Stomach (tissue), 4 donors: ENCODE measurements at regions not wholly inside any gene's neighbourhood (a gene's known extent, or its start where the extent isn't known, plus 50 kb on each side); places are given as distances from the start of the nearest gene placed in this dataset.
"Not testable (repeated sequence)": the region's sequence is repeated elsewhere in the genome, so short reads cannot be mapped to it uniquely, and the experiment has no call there.

Source experiments
- EP300 ChIP-seq: sonication (generic); formaldehyde crosslinking; IDR thresholded peaks from one replicate; pipeline ENCODE4 v1.6.1; 2017; ENCODE audit warnings: antibody characterized with exemption
- POLR2A ChIP-seq, 4 donors: fragments of 450-650 bp; IDR thresholded peaks; one replicate each; pipeline ENCODE4 v1.6.1; 2016; ENCODE audit warnings: antibody characterized with exemption in 4 of 4, control low read depth in 2 of 4, mild to moderate bottlenecking in 1 of 4, moderate library complexity in 1 of 4
- POLR2AphosphoS5 ChIP-seq, 3 donors: sonication (generic); formaldehyde crosslinking; IDR thresholded peaks; one replicate each; pipeline ENCODE4 v1.6.1; 2016; ENCODE audit warnings: antibody characterized with exemption in 3 of 3
- TF ChIP-seq, protein P1 (sequence below), 7 experiments: fragments of 450-650 bp in 4 of 7; fragments of 200-600 bp in 3 of 7; sonication (generic) in 3 of 7; IDR thresholded peaks; one replicate each; pipeline ENCODE4 v1.5.1; 2016 to 2019; ENCODE audit warnings: antibody characterized with exemption in 7 of 7, control low read depth in 2 of 7, mild to moderate bottlenecking in 1 of 7

- TF ChIP-seq, protein P1, sequence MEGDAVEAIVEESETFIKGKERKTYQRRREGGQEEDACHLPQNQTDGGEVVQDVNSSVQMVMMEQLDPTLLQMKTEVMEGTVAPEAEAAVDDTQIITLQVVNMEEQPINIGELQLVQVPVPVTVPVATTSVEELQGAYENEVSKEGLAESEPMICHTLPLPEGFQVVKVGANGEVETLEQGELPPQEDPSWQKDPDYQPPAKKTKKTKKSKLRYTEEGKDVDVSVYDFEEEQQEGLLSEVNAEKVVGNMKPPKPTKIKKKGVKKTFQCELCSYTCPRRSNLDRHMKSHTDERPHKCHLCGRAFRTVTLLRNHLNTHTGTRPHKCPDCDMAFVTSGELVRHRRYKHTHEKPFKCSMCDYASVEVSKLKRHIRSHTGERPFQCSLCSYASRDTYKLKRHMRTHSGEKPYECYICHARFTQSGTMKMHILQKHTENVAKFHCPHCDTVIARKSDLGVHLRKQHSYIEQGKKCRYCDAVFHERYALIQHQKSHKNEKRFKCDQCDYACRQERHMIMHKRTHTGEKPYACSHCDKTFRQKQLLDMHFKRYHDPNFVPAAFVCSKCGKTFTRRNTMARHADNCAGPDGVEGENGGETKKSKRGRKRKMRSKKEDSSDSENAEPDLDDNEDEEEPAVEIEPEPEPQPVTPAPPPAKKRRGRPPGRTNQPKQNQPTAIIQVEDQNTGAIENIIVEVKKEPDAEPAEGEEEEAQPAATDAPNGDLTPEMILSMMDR (IDR thresholded peaks at IDR 0.05): not testable (repeated sequence)
- not testable (repeated sequence) for TF ChIP-seq POLR2A (IDR thresholded peaks at IDR 0.05); POLR2AphosphoS5 (IDR thresholded peaks at IDR 0.05); EP300
Observed at GRCh38 chr7:65105650-65106203, 99.2 kb upstream of the ERV3-1 start.
